Endodermal cell (in vitro differentiated cells): ENCODE measurements at regions not wholly inside any gene's neighbourhood (a gene's known extent, or its start where the extent isn't known, plus 50 kb on each side); places are given as distances from the start of the nearest gene placed in this dataset.

ENCODE experiments used
- DNase-seq: peaks from one replicate; pipeline ENCODE4 v3.0.0-alpha.2; 2017
- H3K27ac ChIP-seq: 2 replicates; pipeline ENCODE4 v1.5.1; 2013; ENCODE audit warnings: mild to moderate bottlenecking, low read depth, low read length, moderate library complexity
- H3K27me3 ChIP-seq: 2 replicates; pipeline ENCODE4 v1.6.1; 2013; ENCODE audit warnings: mild to moderate bottlenecking, low read length, moderate library complexity; ENCODE audit not compliant: insufficient read depth, control insufficient read depth, poor library complexity, severe bottlenecking
- H3K36me3 ChIP-seq: 2 replicates; pipeline ENCODE4 v1.7.0; 2013; ENCODE audit warnings: mild to moderate bottlenecking, low read length, moderate library complexity; ENCODE audit not compliant: control insufficient read depth, insufficient read depth
- H3K4me1 ChIP-seq: one replicate; pipeline ENCODE4 v1.7.0; 2013; ENCODE audit warnings: low read length; ENCODE audit not compliant: control insufficient read depth, insufficient read depth
- H3K4me3 ChIP-seq: 2 replicates; pipeline ENCODE4 v1.5.1; 2013; ENCODE audit warnings: mild to moderate bottlenecking, low read length, moderate library complexity
- H3K9ac ChIP-seq: 2 replicates; pipeline ENCODE4 v1.6.1; 2013; ENCODE audit warnings: mild to moderate bottlenecking, low read length, moderate library complexity; ENCODE audit not compliant: poor library complexity, severe bottlenecking; ENCODE audit errors: extremely low read depth
- H3K9me3 ChIP-seq: 2 replicates; pipeline ENCODE4 v1.6.1; 2013; ENCODE audit warnings: mild to moderate bottlenecking, low read length, moderate library complexity; ENCODE audit not compliant: control insufficient read depth
- H3K27ac Mint-ChIP-seq: 2 replicates; pipeline ENCODE4 v1.8.0; 2020; ENCODE audit warnings: mixed read lengths
- H3K27me3 Mint-ChIP-seq: 2 replicates; pipeline ENCODE4 v1.8.0; 2021; ENCODE audit warnings: mild to moderate bottlenecking, mixed read lengths; ENCODE audit not compliant: insufficient read depth
- H3K36me3 Mint-ChIP-seq: 2 replicates; pipeline ENCODE4 v1.8.0; 2020; ENCODE audit warnings: low read depth, mixed read lengths
- H3K4me1 Mint-ChIP-seq: 2 replicates; pipeline ENCODE4 v1.8.0; 2020; ENCODE audit warnings: mixed read lengths
- H3K4me3 Mint-ChIP-seq: 2 replicates; pipeline ENCODE4 v1.8.0; 2020; ENCODE audit warnings: mild to moderate bottlenecking, moderate library complexity, mixed read lengths
- H3K9me3 Mint-ChIP-seq: 2 replicates; pipeline ENCODE4 v1.8.0; 2020; ENCODE audit warnings: mild to moderate bottlenecking, mixed read lengths
- CTCF ChIP-seq: fragments of 200-600 bp; sonication (generic); conservative IDR thresholded peaks from 2 replicates; pipeline ENCODE4 v1.5.0; 2021; ENCODE audit warnings: antibody characterized with exemption, mild to moderate bottlenecking
- WGBS, 2 experiments: methylation state at CpG; one replicate each; pipeline versions ENCODE4 v1.1.5 to v1.1.7; 2013; ENCODE audit warnings: missing lambda C conversion rate in 2 of 2, mixed read lengths in 1 of 2; ENCODE audit not compliant: insufficient coverage in 1 of 2, insufficient read length in 1 of 2; 5-methylcytosine and 5-hydroxymethylcytosine counted together

GRCh38 chr16:23006380-23006779 is 142.9 kb downstream of the USP31 start:
- Histone ChIP-seq H3K27ac (no peak overlapping the region), H3K4me1 (no peaks in the 10 kb centered on the region), H3K4me3 (no peak overlapping the region), H3K27me3 (peaks cover 10% of the 10 kb centered on the region), H3K9ac (no peak overlapping the region), H3K9me3 (no peaks in the 10 kb centered on the region), H3K36me3 (no peaks in the 10 kb centered on the region)
- Mint-ChIP-seq H3K4me1 (no peaks in the 10 kb centered on the region), H3K27ac (no peak overlapping the region), H3K4me3 (no peak overlapping the region), H3K9me3 (no peaks in the 10 kb centered on the region), H3K36me3 (no peaks in the 10 kb centered on the region), H3K27me3 (peaks cover 10% of the 10 kb centered on the region)
- DNase-seq = no peak
- 86% methylated on average over 1 of the region's 2 CpGs; no CpG with 5 or more reads in 1 of the 2 experiments for WGBS, 2 experiments
- TF ChIP-seq CTCF = no peak

GRCh38 chr16:23005951-23006350 is 143.3 kb downstream of the USP31 start:
- Histone ChIP-seq H3K4me1 (no peaks in the 10 kb centered on the region), H3K27me3 (peaks cover 10% of the 10 kb centered on the region), H3K4me3 (no peak overlapping the region), H3K9ac (no peak overlapping the region), H3K36me3 (no peaks in the 10 kb centered on the region), H3K27ac (no peak overlapping the region), H3K9me3 (no peaks in the 10 kb centered on the region)
- 73 to 83% methylated on average over 5 of the region's 5 CpGs for WGBS, 2 experiments
- no peaks in the 10 kb centered on the region for H3K36me3 Mint-ChIP-seq
- no peak overlapping the region for H3K27ac Mint-ChIP-seq
- peaks cover 10% of the 10 kb centered on the region for H3K27me3 Mint-ChIP-seq
- no peak overlapping the region for H3K4me3 Mint-ChIP-seq
- TF ChIP-seq CTCF = no peak
- no peak for DNase-seq
- H3K9me3 Mint-ChIP-seq = no peaks in the 10 kb centered on the region
- no peaks in the 10 kb centered on the region for H3K4me1 Mint-ChIP-seq

GRCh38 chr16:22989598-22989997 is 159.7 kb downstream of the USP31 start:
- Histone ChIP-seq H3K36me3 (no peaks in the 10 kb centered on the region), H3K27ac (no peak overlapping the region), H3K4me3 (no peak overlapping the region), H3K9ac (no peak overlapping the region), H3K9me3 (no peaks in the 10 kb centered on the region), H3K4me1 (no peaks in the 10 kb centered on the region), H3K27me3 (no peaks in the 10 kb centered on the region)
- WGBS, 2 experiments = 79 to 90% methylated on average over 2 to 3 of the region's 3 CpGs
- H3K27me3 Mint-ChIP-seq = peaks cover 9% of the 10 kb centered on the region
- H3K27ac Mint-ChIP-seq = no peak overlapping the region
- no peak overlapping the region for H3K4me3 Mint-ChIP-seq
- H3K4me1 Mint-ChIP-seq = no peaks in the 10 kb centered on the region
- H3K9me3 Mint-ChIP-seq = peaks cover 4% of the 10 kb centered on the region
- no peaks in the 10 kb centered on the region for H3K36me3 Mint-ChIP-seq
- no peak for DNase-seq
- no peak for TF ChIP-seq CTCF
